ENCODE measurements at regions not wholly inside any gene's neighbourhood (a gene's known extent, or its start where the extent isn't known, plus 50 kb on each side); places are given as distances from the start of the nearest gene placed in this dataset.

DNA sequence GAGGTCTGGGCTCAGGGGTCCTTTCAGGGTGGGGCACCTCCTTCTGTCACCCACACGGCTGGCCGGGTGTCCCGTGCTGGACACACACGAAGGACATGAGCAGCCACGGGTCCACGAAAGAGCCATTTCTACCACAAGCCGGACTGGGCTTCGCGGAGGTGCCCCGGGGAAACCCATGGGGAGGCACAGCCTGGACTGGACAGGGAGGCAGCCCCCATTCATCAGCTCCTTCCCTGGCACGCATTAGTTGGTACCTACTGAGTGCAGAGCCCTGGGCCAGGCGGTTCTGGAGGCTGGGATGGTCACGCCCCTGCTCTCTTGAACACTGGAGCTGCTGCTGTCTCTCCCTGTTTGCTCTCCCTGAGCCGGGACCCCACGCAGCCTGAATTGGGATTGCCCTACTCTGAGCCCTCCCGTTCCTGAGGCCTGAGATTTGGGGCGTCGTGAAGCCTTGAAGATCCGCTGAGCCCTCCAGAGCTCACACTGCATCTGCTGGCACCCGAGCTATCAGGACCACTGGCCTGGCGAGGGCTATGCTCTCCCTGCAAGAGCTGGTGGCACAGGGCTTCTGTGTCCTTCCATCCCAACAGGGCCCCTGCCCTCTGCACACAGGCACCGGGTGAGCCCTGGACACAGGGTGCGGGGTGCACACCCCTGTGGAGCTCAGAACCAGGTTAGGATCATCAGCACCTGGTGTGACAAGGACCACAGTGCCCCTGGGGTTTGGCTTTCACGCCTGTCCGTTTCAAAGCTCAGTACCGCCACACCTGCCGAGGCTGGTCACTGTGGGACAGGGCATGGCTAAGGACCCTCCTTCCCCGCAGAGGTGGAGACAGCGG, 84.6 kb downstream of the MYEOV start:
- no peaks in the 10 kb centered on the region for H3K79me2 ChIP-seq (ENCODE audit: control insufficient read depth, insufficient read depth, low read length)
- no peaks in the 10 kb centered on the region for H3K4me1 ChIP-seq (ENCODE audit: control insufficient read depth, extremely low read depth, insufficient read depth, low read length)
- no TSS peak for BruUV-seq (replicated peaks)
- POLR2A ChIA-PET: no interaction called here
- H3K4me2 ChIP-seq (ENCODE audit: insufficient read depth, low read length): no peak overlapping the region
- DNase-seq (ENCODE audit: low read depth, low spot score) (no peak), FAIRE-seq (no peak)
- H4K20me1 ChIP-seq (replicated peaks; ENCODE audit: control insufficient read depth, extremely low read depth, insufficient read depth, low read length): no peaks in the 10 kb centered on the region
- H3K4me3 ChIP-seq (replicated peaks in 1 of 3; ENCODE audit: insufficient read depth in 1 of 3, low read depth in 1 of 3, low read length in 3 of 3): no peak overlapping the region
- H2AFZ ChIP-seq (ENCODE audit: low read depth, low read length): no peak overlapping the region
- H3K27me3 ChIP-seq (ENCODE audit: control insufficient read depth in 2 of 2, insufficient read depth in 2 of 2, low read length in 2 of 2): no peaks in the 10 kb centered on the region
- TF ChIP-seq GATA2 (IDR thresholded peaks at IDR 0.05; ENCODE audit: insufficient read depth, insufficient read length, low read depth, low read length) (no peak), POLR2AphosphoS5 (IDR thresholded peaks at IDR 0.05; ENCODE audit: insufficient read depth, low read depth, low read length) (no peak), FOS (IDR thresholded peaks at IDR 0.05; ENCODE audit: borderline replicate concordance, insufficient read depth, low read length) (no peak), JUN (IDR thresholded peaks at IDR 0.05; ENCODE audit: borderline replicate concordance, insufficient read depth, insufficient read length, low read depth) (no peak), MYC (IDR thresholded peaks at IDR 0.05; ENCODE audit: low read depth, low read length) (no peak), POLR2A (IDR thresholded peaks at IDR 0.05; ENCODE audit: low read depth, low read length) (no peak), EZH2 (IDR thresholded peaks at IDR 0.05; ENCODE audit: borderline replicate concordance, low read depth, low read length, severe bottlenecking) (no peak)
- TF ChIP-seq, protein P1, sequence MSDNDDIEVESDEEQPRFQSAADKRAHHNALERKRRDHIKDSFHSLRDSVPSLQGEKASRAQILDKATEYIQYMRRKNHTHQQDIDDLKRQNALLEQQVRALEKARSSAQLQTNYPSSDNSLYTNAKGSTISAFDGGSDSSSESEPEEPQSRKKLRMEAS (IDR thresholded peaks at IDR 0.05; ENCODE audit: insufficient read depth, insufficient read length): no peak
- TF ChIP-seq, protein P2, sequence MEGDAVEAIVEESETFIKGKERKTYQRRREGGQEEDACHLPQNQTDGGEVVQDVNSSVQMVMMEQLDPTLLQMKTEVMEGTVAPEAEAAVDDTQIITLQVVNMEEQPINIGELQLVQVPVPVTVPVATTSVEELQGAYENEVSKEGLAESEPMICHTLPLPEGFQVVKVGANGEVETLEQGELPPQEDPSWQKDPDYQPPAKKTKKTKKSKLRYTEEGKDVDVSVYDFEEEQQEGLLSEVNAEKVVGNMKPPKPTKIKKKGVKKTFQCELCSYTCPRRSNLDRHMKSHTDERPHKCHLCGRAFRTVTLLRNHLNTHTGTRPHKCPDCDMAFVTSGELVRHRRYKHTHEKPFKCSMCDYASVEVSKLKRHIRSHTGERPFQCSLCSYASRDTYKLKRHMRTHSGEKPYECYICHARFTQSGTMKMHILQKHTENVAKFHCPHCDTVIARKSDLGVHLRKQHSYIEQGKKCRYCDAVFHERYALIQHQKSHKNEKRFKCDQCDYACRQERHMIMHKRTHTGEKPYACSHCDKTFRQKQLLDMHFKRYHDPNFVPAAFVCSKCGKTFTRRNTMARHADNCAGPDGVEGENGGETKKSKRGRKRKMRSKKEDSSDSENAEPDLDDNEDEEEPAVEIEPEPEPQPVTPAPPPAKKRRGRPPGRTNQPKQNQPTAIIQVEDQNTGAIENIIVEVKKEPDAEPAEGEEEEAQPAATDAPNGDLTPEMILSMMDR (IDR thresholded peaks at IDR 0.05; ENCODE audit: extremely low read depth in 1 of 2, insufficient read depth in 1 of 2, low read depth in 1 of 2, low read length in 2 of 2): no peak
- no peaks in the 10 kb centered on the region for H3K9me3 ChIP-seq (replicated peaks; ENCODE audit: control insufficient read depth, insufficient read depth, low read length)
- CTCF ChIA-PET: no interaction called here
- dilution Hi-C loops (cut with MboI; ENCODE audit: extremely low pct_ligation_motif_present, low sequenced_read_pairs): no loop called here
- no peaks in the 10 kb centered on the region for H3K36me3 ChIP-seq (ENCODE audit: control insufficient read depth in 2 of 2, extremely low read depth in 1 of 2, insufficient read depth in 2 of 2, low read length in 2 of 2)
- intact Hi-C loops (cut with micrococcal nuclease): no loop called here
- no peak overlapping the region for H3K27ac ChIP-seq (ENCODE audit: insufficient read depth, low read depth, low read length)
- H3K9ac ChIP-seq (replicated peaks; ENCODE audit: extremely low read depth, insufficient read depth, low read length): no peak overlapping the region
- no peaks in the 10 kb centered on the region for H3K9me1 ChIP-seq (replicated peaks; ENCODE audit: control insufficient read depth, extremely low read depth, insufficient read depth, low read length)
